HEK293T (cell line): ENCODE measurements at regions not wholly inside any gene's neighbourhood (a gene's known extent, or its start where the extent isn't known, plus 50 kb on each side); places are given as distances from the start of the nearest gene placed in this dataset.

ENCODE experiments used
- CTBP1 ChIP-seq: fragments of 450-650 bp; IDR thresholded peaks from 2 replicates; pipeline ENCODE4 v1.6.1; 2016; ENCODE audit warnings: borderline replicate concordance
- FOXM1 ChIP-seq: fragments of 450-650 bp; IDR thresholded peaks from 2 replicates; pipeline ENCODE4 v1.6.1; 2017; ENCODE audit warnings: mild to moderate bottlenecking, borderline replicate concordance
- LEF1 ChIP-seq: fragments of 450-650 bp; IDR thresholded peaks from 2 replicates; pipeline ENCODE4 v1.6.1; 2017; ENCODE audit warnings: mild to moderate bottlenecking, borderline replicate concordance
- SP1 ChIP-seq: fragments of 450-650 bp; IDR thresholded peaks from 2 replicates; pipeline ENCODE4 v1.6.1; 2017
- TARDBP ChIP-seq: fragments of 450-650 bp; IDR thresholded peaks from 2 replicates; pipeline ENCODE4 v1.6.1; 2016
- TF ChIP-seq, protein P1 (sequence below): fragments of 450-650 bp; IDR thresholded peaks from 2 replicates; pipeline ENCODE4 v1.6.1; 2016

- TF ChIP-seq FOXM1 (no peak), SP1 (no peak), CTBP1 (no peak), LEF1 (no peak), TARDBP (no peak)
- TF ChIP-seq, protein P1, sequence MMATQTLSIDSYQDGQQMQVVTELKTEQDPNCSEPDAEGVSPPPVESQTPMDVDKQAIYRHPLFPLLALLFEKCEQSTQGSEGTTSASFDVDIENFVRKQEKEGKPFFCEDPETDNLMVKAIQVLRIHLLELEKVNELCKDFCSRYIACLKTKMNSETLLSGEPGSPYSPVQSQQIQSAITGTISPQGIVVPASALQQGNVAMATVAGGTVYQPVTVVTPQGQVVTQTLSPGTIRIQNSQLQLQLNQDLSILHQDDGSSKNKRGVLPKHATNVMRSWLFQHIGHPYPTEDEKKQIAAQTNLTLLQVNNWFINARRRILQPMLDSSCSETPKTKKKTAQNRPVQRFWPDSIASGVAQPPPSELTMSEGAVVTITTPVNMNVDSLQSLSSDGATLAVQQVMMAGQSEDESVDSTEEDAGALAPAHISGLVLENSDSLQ = no peak
Observed at GRCh38 chr14:46230540-46230939, 421.0 kb downstream of the RPL10L start.
